ENCODE measurements at regions not wholly inside any gene's neighbourhood (a gene's known extent, or its start where the extent isn't known, plus 50 kb on each side); places are given as distances from the start of the nearest gene placed in this dataset.
"Not testable (repeated sequence)": the region's sequence is repeated elsewhere in the genome, so short reads cannot be mapped to it uniquely, and the experiment has no call there.

- no peak for DNase-seq (ENCODE audit: low spot score)
Observed at GRCh38 chr7:85424298-85424697, 237.4 kb upstream of the SEMA3D start.

- DNase-seq (ENCODE audit: low spot score) = no peak
Observed at GRCh38 chr7:85423209-85423895, 236.5 kb upstream of the SEMA3D start.

DNA sequence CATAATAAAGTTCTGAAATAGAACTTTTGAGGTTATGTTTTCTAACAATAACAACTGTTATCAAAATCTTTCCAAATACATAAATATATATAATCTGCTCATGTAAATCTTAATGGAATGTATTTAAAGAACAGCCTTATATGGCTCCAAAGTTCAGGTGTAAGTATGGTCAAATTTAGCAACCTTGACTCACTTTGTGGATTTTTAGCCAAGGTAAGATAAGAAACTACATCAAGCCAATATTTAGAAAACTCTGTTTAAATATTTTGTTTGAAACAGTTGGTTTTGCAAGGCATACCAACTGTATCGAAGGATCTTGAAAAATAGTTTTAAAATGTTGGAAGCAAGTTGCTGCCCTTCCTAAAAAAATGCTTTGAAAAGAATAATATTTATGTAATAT lies 228.9 kb upstream of the SEMA3D start:
- DNase-seq (ENCODE audit: low spot score) = no peak

DNA sequence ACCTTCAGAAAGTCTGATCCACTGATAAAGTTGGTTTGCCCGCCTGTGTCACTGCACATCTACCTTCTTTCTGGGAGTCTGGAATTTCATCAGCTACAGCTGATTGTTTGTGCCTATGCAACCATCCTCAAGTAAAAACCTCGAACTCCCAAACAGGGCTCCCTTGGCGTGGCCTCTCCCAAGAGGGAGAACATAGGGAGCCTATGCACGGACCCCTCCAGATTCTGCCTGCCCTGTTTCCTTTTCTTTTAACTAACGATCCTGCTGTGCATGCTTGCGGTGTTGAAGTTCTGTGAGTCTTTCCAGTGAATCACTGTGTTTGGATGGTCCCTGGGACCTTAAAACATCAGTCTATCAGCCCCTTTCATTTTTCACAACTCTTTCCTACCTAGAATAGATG lies 226.9 kb upstream of the SEMA3D start:
- DNase-seq (ENCODE audit: low spot score) = no peak

- no peak for DNase-seq (ENCODE audit: low spot score)
Observed at GRCh38 chr7:85412912-85413311, 226.1 kb upstream of the SEMA3D start.

DNA sequence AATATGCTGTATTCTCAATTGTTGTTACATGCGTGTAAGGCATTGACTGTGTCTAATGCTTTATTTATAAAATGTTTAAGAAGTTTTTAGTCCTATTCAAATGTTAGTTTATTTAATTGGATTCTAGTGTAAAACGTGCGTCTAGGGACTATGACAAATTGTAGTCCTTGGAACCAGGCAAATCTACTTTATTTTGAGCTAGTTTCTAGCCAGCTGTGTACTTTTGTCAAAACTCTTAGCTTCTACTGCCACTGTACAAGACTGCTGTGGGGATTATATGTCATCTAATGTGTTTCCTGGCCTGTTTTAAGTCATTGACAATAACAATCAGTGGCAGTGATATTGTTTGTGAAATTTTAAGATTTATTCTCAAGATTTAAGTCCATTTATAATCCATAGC lies 220.5 kb upstream of the SEMA3D start:
- DNase-seq (ENCODE audit: low spot score) = no peak

DNA sequence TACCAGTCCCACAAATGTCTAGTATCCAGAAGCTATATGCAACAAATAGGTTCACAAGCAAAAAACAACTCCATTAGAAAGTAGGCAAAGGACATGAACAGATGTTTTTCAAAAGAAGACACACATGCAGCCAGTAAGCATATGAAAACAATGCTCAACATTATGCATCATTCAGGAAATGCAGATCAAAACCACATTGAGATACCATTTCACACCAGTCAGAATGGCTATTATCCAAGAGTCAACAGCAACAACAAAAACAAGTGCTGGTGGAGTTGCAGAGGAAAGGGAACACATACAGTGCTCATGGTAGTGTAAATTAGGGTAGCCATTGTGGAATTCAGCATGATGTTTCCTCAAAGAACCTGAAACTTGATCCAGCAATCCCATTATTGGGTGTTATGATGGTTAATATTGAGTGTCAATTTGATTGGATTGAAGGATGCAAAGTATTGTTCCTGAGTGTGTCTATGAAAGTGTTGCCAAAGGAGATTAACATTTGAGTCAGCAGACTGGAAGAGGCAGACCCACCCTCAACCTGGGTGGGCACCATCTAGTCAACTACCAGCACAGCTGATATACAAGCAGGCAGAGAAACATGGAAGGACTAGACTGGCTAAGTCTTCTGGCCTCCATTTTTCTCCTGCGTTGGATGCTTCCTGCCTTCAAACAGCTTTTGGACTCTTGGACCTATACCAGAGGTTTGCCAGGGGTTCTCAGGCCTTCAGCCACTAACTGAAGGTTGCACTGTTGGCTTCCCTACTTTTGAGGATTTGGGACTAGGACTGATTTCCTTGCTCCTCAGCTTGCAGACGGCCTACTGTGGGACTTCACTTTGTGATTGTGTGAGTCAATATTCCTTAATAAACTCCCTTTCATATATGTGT lies 218.4 kb upstream of the SEMA3D start:
- DNase-seq (ENCODE audit: low spot score) = no peak

- DNase-seq (ENCODE audit: low spot score) = no peak
Observed at GRCh38 chr7:85396676-85397075, 209.8 kb upstream of the SEMA3D start.

- no peak for DNase-seq (ENCODE audit: low spot score)
Observed at GRCh38 chr7:85392789-85393188, 205.9 kb upstream of the SEMA3D start.

- DNase-seq (ENCODE audit: low spot score) = no peak
Observed at GRCh38 chr7:85392326-85392725, 205.5 kb upstream of the SEMA3D start.

GRCh38 chr7:85386460-85386859 lies 199.6 kb upstream of the SEMA3D start:
- no peak for DNase-seq (ENCODE audit: low spot score)

DNA sequence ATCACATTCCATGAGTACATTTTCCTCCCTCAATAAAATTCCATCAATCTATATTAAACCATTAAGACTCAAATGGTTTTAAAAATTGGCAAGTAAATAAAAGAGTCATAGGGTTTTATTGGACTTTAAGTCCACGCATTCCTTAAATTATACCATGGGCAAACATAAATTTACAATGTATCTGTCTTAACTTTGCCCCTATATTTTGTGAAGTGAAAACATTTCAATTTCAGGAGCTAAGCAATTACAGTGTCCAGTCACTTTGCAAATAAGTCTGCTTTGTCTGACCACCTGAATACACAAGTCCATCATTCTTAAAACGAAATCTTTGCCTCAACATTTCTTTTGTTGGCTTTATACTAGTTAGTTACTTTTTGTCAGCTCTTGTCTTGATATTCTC lies 197.5 kb upstream of the SEMA3D start:
- DNase-seq (ENCODE audit: low spot score) = no peak

- DNase-seq (ENCODE audit: low spot score) = no peak
Observed at GRCh38 chr7:85381212-85381611, 194.4 kb upstream of the SEMA3D start.

GRCh38 chr7:85376589-85376988 lies 189.7 kb upstream of the SEMA3D start:
- no peak for DNase-seq (ENCODE audit: low spot score)

- no peak for DNase-seq (ENCODE audit: low spot score)
Observed at GRCh38 chr7:85356916-85357315, 170.1 kb upstream of the SEMA3D start.

DNA sequence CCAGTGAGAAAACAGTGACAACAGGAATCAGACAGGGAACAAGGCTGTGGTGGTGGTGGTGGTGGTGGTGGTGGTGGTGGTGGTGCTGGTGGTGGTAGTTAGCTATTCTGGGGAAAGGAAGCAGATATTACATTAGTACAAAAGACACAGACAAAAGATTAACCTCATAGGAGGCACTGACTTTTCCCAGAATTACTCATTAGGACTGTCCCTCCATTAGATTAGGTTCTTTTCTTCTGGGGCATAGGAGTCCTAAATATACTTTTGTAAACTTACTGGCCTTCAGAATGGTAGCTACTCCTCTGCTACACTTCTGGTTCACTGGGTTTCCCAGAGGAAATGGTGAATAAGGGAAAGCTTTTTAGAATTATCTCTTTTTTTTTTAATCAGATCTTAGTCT lies 156.6 kb upstream of the SEMA3D start:
- DNase-seq (ENCODE audit: low spot score) = no peak

DNA sequence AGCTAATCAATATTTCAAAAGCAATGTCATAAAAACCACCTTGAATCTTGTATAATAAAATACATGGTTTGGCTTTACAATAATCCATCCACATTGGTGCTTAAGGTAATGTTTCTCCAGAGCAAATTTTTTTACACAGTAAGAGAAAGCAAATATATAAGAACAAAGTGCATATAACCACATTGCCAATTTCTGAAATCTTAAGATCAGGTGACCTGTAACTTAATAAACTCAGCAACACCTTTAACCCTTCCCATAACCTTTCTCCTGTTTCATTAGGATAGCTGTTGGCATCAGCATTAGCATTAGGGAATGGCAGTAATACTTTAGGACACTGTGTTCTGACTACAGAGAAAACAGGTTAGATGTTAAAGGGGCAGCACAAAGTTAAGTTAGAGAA lies 155.9 kb upstream of the SEMA3D start:
- DNase-seq (ENCODE audit: low spot score) = no peak

DNA sequence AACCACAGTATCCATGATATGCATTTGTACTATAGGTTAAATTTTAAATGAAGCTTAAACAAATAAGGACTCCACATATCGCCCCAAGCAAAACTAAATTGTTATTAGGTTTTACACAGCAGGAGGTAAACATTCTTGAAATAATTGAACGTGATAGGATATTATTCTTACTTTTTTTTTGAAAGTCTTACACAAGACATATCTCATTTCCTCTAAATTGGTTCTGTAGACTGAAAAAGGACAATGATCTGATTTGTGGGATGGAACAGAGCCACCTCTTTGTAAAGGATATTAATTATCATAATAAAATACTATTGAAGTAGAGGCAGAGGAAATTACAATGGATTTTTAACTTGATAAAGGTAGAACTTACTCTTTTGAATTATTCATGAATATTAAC lies 155.1 kb upstream of the SEMA3D start:
- DNase-seq (ENCODE audit: low spot score) = no peak

GRCh38 chr7:85341121-85341520 lies 154.3 kb upstream of the SEMA3D start:
- DNase-seq (ENCODE audit: low spot score) = no peak

GRCh38 chr7:85336086-85336485 lies 149.2 kb upstream of the SEMA3D start:
- DNase-seq (ENCODE audit: low spot score) = no peak

- DNase-seq (ENCODE audit: low spot score) = not testable (repeated sequence)
Observed at GRCh38 chr7:85335113-85335512, 148.3 kb upstream of the SEMA3D start.

DNA sequence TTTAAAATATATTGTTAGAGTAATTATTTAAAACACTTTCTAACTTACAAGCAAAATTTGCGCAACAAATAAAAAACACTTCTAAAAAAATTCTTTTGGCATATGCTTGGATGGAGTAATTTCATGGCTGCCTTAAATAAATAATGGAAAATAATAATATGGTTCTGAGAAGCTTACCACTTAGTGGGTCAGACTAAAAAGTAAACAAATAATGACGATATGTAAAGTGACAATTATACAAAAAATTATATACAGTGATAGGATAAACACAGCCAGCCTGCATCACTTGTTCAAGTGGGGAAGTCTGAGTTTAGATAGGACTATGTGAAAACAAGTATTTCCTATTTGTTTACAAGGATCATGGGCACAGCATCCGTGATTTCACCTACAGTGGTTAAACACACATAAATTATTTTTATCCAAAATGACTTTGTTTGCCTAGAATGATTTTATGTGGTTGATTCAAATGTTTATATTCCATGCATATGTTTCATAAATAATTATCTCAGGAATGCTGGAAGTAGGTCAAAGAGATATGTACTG lies 141.7 kb upstream of the SEMA3D start:
- no peak for DNase-seq (ENCODE audit: low spot score)

GRCh38 chr7:85324145-85324799 lies 137.4 kb upstream of the SEMA3D start:
- DNase-seq (ENCODE audit: low spot score) = no peak
